Right ventricle myocardium inferior (tissue), 1 donor: ENCODE measurements at regions not wholly inside any gene's neighbourhood (a gene's known extent, or its start where the extent isn't known, plus 50 kb on each side); places are given as distances from the start of the nearest gene placed in this dataset. TPM values are rescaled to one million over a fixed set of nuclear protein-coding genes. Genes with fewer than 3 reads are reported as not detected.

ENCODE experiments used
- microRNA-seq: library from miRNA; unstranded; fragments of <30 nt; microRNA quantifications from one replicate; pipeline ENCODE4 v1.2.0, GENCODE V29; 2020
- donor health status: DM: no; HTN: yes; CAD: no; lungs with severe emphysema.

Small RNA genes in the stretch of these regions (microRNA-seq; reads per million reads assigned to microRNA genes)
- not detected for gene MIR8079
